ENCODE measurements at regions not wholly inside any gene's neighbourhood (a gene's known extent, or its start where the extent isn't known, plus 50 kb on each side); places are given as distances from the start of the nearest gene placed in this dataset.

GRCh38 chr7:86006909-86007308 is 636.8 kb upstream of the GRM3 start:
- TF ChIP-seq CTCF (IDR thresholded peaks at IDR 0.05) (no peak), EZH2 (IDR thresholded peaks at IDR 0.05; ENCODE audit: borderline replicate concordance, insufficient read depth, low read depth, low read length, poor library complexity, severe bottlenecking) (no peak)
